HG03159 (cell line): ENCODE measurements at regions not wholly inside any gene's neighbourhood (a gene's known extent, or its start where the extent isn't known, plus 50 kb on each side); places are given as distances from the start of the nearest gene placed in this dataset.

Source experiments
- ATAC-seq: cut with Tn5 transposase; IDR thresholded peaks from one replicate; pipeline ENCODE4 v1.9.1; 2021; ENCODE audit warnings: mild to moderate bottlenecking, moderate library complexity; ENCODE audit not compliant: unreplicated experiment

- no peak for ATAC-seq
Measured at GRCh38 chr12:93197067-93197593, 180.6 kb upstream of the NUDT4 start.

GRCh38 chr12:93198086-93198485, 179.6 kb upstream of the NUDT4 start:
- ATAC-seq: no peak

GRCh38 chr12:93199831-93200236, 177.9 kb upstream of the NUDT4 start:
- no peak for ATAC-seq

DNA sequence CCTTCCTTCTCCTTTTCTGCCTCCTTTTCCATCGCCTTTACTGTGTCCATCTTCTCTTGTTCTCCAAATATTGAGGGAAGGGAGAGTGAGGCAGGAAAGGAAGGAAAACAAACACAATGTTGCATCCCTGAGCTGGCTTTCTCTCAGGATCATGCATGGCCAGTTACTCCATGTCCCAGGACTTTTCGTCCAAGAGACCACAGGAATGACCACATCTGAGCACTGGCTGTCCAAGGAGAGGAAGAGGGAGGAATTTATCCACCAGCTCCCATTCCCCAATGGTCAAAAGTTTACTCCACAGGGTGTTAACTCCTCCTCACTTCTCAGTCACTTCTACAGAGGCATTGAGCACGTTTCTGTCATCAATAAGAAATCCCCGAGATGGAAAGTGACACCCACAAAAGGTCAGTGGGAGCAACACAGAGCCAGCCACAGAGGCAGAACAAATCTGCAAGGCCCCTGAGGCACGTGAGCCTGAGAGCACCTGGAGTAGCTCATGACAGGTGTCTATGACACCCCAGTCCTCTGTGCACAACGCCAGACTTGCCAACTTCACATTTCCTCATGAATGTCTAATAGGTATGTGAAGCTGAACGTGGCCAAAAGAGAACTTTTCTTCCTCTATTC, 177.3 kb upstream of the NUDT4 start:
- no peak for ATAC-seq

GRCh38 chr12:93201990-93202389, 175.7 kb upstream of the NUDT4 start:
- ATAC-seq: no peak

- no peak for ATAC-seq
Measured at GRCh38 chr12:93202688-93203087, 175.0 kb upstream of the NUDT4 start.

DNA sequence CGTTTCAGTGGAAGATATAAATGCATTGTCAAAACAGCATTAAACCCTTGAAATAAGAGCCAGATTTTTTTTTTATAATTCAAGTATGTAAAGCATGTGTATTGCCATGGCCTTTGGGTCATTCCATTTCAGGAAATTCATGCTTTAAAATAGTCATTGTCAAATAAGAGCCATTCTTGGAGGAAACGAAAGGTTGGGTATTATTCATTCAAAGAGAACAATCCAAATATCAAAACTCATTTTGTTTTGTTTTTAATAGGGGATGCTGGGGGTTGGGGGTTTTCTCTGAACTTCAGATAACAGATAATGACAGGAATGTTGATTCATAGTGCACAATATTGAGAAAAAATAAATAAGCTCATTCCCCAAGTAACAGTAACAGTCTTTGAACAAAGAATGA, 174.4 kb upstream of the NUDT4 start:
- ATAC-seq: no peak

DNA sequence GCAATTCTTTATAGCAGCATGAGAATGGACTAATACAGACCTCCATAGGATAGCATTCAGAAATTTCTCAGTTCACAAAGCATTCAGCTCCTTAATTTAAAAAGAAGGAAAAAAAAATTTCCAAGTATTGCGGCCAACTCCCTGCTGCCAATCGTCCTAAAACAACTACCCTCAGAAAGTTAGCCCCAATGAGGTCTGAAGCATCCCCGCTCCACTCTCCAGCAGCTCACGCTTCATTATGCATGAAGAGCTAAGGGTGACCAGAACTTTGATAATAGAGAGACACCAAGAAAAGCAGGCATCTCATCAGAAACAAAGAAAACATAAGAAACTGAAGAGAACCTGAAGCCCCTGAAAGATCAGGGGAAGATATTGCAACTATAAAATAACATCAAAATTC, 172.8 kb upstream of the NUDT4 start:
- ATAC-seq: no peak

DNA sequence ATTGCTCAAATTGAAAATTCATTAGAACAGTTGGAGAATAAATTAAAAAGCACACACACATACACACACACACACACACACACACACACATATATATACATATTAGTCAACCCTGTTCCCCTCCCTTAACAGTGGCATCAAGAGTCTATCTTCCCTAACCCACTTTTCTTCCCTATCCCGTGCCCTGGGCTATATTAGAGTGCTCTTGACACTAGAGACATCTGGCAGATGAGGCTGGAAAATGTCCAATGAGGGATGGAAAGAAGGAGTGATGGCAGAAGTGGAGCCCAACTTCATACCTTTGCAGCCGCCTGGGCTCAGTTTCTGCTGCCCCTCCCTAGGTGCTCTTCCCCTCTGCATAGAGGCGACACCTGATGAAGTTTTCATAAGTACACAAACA, 172.4 kb upstream of the NUDT4 start:
- no peak for ATAC-seq

DNA sequence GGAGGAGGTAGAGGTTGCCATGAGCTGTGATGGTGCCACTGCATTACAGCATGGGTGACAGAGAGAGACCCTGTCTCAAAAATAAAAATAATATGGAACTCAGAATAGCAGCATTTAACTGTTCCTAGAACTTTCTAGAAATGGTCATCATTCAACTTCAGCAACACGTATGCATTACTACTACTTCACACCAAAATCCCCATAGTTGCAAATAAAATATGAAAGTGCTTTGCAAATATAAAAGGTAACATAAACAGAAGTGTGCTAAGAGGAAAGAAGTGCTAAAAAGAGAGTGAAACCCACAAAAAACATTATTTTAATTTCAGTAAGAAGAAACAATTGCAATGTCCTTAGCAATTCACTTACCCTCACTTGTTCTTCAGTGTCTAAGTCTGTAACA, 169.7 kb upstream of the NUDT4 start:
- no peak for ATAC-seq

- ATAC-seq: no peak
Measured at GRCh38 chr12:93214523-93215289, 163.0 kb upstream of the NUDT4 start.

GRCh38 chr12:93215290-93215678, 162.4 kb upstream of the NUDT4 start:
- no peak for ATAC-seq

DNA sequence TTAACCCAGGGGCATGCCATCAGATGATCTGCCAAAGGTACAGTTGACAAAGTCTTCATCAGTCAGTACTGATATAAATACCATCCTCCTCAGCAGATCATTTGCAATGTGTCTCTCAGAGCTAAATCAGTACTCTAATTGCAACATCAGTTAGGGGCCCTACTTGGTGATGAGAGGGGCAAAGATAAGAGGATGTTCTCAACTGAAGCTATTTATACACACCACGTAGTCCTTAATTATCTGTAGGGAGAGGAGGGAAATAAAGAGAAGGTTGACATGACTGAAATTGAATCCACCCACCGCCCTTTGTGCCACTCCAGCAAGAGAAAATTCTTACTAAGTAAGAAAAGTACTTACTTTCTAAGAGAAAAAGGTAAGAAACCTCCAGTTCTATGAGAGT, 157.8 kb upstream of the NUDT4 start:
- no peak for ATAC-seq

GRCh38 chr12:93221841-93222240, 155.9 kb upstream of the NUDT4 start:
- no peak for ATAC-seq

GRCh38 chr12:93223440-93224426, 154.0 kb upstream of the NUDT4 start:
- ATAC-seq: no peak

DNA sequence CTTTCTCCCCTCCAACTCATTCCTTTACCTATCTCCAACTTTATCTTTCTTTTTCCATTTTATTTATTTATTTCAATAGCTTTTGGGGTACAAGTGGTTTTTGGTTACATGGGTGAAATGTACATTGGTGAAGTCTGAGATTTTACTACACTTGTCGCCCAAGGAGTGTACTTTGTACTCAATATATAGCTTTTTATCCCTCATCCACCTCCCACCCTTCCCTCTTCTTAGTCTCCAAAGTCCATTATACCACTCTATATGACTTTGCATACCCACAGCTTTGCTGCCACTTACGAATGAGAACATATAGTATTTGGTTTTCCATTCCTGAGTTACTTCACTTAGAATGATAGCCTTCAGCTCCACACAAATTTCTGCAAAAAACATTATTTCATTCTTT, 152.6 kb upstream of the NUDT4 start:
- no peak for ATAC-seq

DNA sequence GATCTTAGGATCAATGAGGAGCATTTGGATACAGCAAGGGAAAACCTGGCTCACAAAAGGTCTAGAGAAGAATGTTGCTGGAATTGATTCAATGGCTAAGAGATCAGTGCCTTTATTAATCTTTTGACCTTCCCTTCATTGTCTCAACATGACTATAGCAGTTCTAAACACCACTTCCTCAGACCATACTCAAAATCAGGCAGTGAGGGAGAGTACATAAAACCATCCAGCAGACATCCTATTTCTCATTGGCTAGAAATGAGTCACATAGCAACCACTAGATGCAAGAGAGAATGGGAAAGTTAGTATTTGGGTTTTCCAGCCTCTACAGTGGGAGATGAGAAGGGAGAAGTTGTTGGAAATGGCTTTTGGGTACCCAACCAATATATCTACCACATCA, 151.4 kb upstream of the NUDT4 start:
- no peak for ATAC-seq

- no peak for ATAC-seq
Measured at GRCh38 chr12:93229494-93230325, 148.0 kb upstream of the NUDT4 start.

- ATAC-seq: no peak
Measured at GRCh38 chr12:93230326-93230720, 147.4 kb upstream of the NUDT4 start.

GRCh38 chr12:93231938-93232337, 145.8 kb upstream of the NUDT4 start:
- no peak for ATAC-seq
